Endothelial cell (in vitro differentiated cells): ENCODE measurements at regions not wholly inside any gene's neighbourhood (a gene's known extent, or its start where the extent isn't known, plus 50 kb on each side); places are given as distances from the start of the nearest gene placed in this dataset.

ENCODE experiments used
- DNase-seq: peaks from one replicate; pipeline ENCODE4 v3.0.0; 2021; ENCODE audit warnings: low spot score
- H3K27ac Mint-ChIP-seq: one replicate; pipeline ENCODE4 v1.8.0; 2021; ENCODE audit warnings: mixed read lengths, inconsistent platforms; ENCODE audit not compliant: unreplicated experiment
- H3K27me3 Mint-ChIP-seq: one replicate; pipeline ENCODE4 v1.8.0; 2021; ENCODE audit warnings: mild to moderate bottlenecking, moderate library complexity, mixed read lengths, inconsistent platforms; ENCODE audit not compliant: unreplicated experiment
- H3K36me3 Mint-ChIP-seq: one replicate; pipeline ENCODE4 v1.8.0; 2021; ENCODE audit warnings: mild to moderate bottlenecking, low read depth, mixed read lengths, inconsistent platforms; ENCODE audit not compliant: unreplicated experiment
- H3K4me1 Mint-ChIP-seq: one replicate; pipeline ENCODE4 v1.8.0; 2021; ENCODE audit warnings: mild to moderate bottlenecking, mixed read lengths, inconsistent platforms; ENCODE audit not compliant: unreplicated experiment
- H3K4me3 Mint-ChIP-seq: one replicate; pipeline ENCODE4 v1.8.0; 2021; ENCODE audit warnings: mild to moderate bottlenecking, mixed read lengths, inconsistent platforms; ENCODE audit not compliant: unreplicated experiment
- H3K9me3 Mint-ChIP-seq: one replicate; pipeline ENCODE4 v1.8.0; 2021; ENCODE audit warnings: mixed read lengths, inconsistent platforms; ENCODE audit not compliant: unreplicated experiment
- CTCF ChIP-seq: fragments of 200-600 bp; sonication (generic); IDR thresholded peaks from one replicate; pipeline ENCODE4 v1.5.0; 2021; ENCODE audit warnings: antibody characterized with exemption; ENCODE audit not compliant: unreplicated experiment

GRCh38 chr5:120761986-120762385 lies 297.9 kb downstream of the PRR16 start:
- Mint-ChIP-seq H3K4me3 (no peak overlapping the region), H3K36me3 (no peaks in the 10 kb centered on the region), H3K27ac (no peak overlapping the region), H3K27me3 (no peaks in the 10 kb centered on the region), H3K4me1 (no peaks in the 10 kb centered on the region), H3K9me3 (no peaks in the 10 kb centered on the region)
- no peak for DNase-seq
- TF ChIP-seq CTCF = no peak

GRCh38 chr5:120765189-120765588 lies 301.1 kb downstream of the PRR16 start:
- no peaks in the 10 kb centered on the region for H3K9me3 Mint-ChIP-seq
- H3K27ac Mint-ChIP-seq = no peak overlapping the region

GRCh38 chr5:120767178-120767820 lies 303.2 kb downstream of the PRR16 start:
- TF ChIP-seq CTCF = no peak
- H3K9me3 Mint-ChIP-seq = no peaks in the 10 kb centered on the region
- H3K27ac Mint-ChIP-seq = no peak overlapping the region
- no peaks in the 10 kb centered on the region for H3K4me1 Mint-ChIP-seq
- no peaks in the 10 kb centered on the region for H3K36me3 Mint-ChIP-seq
- H3K27me3 Mint-ChIP-seq = no peaks in the 10 kb centered on the region
- no peak for DNase-seq
- H3K4me3 Mint-ChIP-seq = no peak overlapping the region

More at GRCh38 chr5:120765189-120765588, 301.1 kb downstream of the PRR16 start:
- H3K36me3 Mint-ChIP-seq = no peaks in the 10 kb centered on the region
- no peaks in the 10 kb centered on the region for H3K4me1 Mint-ChIP-seq
- no peaks in the 10 kb centered on the region for H3K27me3 Mint-ChIP-seq
- DNase-seq = no peak
- TF ChIP-seq CTCF = no peak
- H3K4me3 Mint-ChIP-seq = no peak overlapping the region

GRCh38 chr5:120769312-120769872 lies 305.3 kb downstream of the PRR16 start:
- Mint-ChIP-seq H3K9me3 (no peaks in the 10 kb centered on the region), H3K4me1 (no peaks in the 10 kb centered on the region), H3K4me3 (no peak overlapping the region), H3K27ac (no peak overlapping the region), H3K27me3 (no peaks in the 10 kb centered on the region), H3K36me3 (no peaks in the 10 kb centered on the region)
- no peak for DNase-seq
- no peak for TF ChIP-seq CTCF

- no peaks in the 10 kb centered on the region for H3K36me3 Mint-ChIP-seq
- DNase-seq = no peak
Measured at GRCh38 chr5:120771202-120771601, 307.1 kb downstream of the PRR16 start.

More at GRCh38 chr5:120771202-120771601, 307.1 kb downstream of the PRR16 start:
- Mint-ChIP-seq H3K27me3 (no peaks in the 10 kb centered on the region), H3K27ac (no peak overlapping the region), H3K4me3 (no peak overlapping the region), H3K9me3 (no peaks in the 10 kb centered on the region), H3K4me1 (no peaks in the 10 kb centered on the region)
- no peak for TF ChIP-seq CTCF
